Caco-2 (cell line): ENCODE measurements at regions not wholly inside any gene's neighbourhood (a gene's known extent, or its start where the extent isn't known, plus 50 kb on each side); places are given as distances from the start of the nearest gene placed in this dataset.

Experiments used
- BruUV-seq: library from RNA; stranded (reverse); fragments of 400-500 nt; replicated peaks from 2 replicates; lab custom pipeline; 2021; lab: Mats Ljungman, UMichigan
- CTCF ChIA-PET: fragments of 300-600 bp; sonication (Branson Sonifier 250); formaldehyde crosslinking; loops from one replicate; lab custom pipeline; 2022; ENCODE audit warnings: antibody characterized with exemption; lab: Charles Lee
- POLR2A ChIA-PET: fragments of 300-600 bp; sonication (Branson Sonifier 250); formaldehyde crosslinking; loops from one replicate; lab custom pipeline; 2022; ENCODE audit warnings: antibody characterized with exemption; lab: Charles Lee
- DNase-seq, 2 experiments: peaks; one replicate each; pipeline versions ENCODE4 v3.0.0 to v3.0.0-alpha.2; 2020 to 2022
- H3K27me3 ChIP-seq: replicated peaks from 2 replicates; pipeline ENCODE4 v1.6.0; 2011; ENCODE audit warnings: low read length; ENCODE audit not compliant: control insufficient read depth, insufficient read depth
- H3K36me3 ChIP-seq: 2 replicates; pipeline ENCODE4 v1.5.1; 2011; ENCODE audit warnings: low read length; ENCODE audit not compliant: control insufficient read depth, insufficient read depth
- H3K4me1 ChIP-seq: fragments of 250-450 bp; sonication (Bioruptor Pico); 2 replicates; pipeline ENCODE4 v1.5.1; 2020; ENCODE audit warnings: mild to moderate bottlenecking
- H3K4me3 ChIP-seq: 2 replicates; pipeline ENCODE4 v1.5.1; 2011; ENCODE audit warnings: low read depth, mild to moderate bottlenecking, control low read depth, low read length
- H3K9me3 ChIP-seq: fragments of 250-450 bp; sonication (Bioruptor Pico); 2 replicates; pipeline ENCODE4 v1.5.1; 2020; ENCODE audit warnings: mild to moderate bottlenecking, moderate library complexity
- H3K27ac Mint-ChIP-seq: one replicate; pipeline ENCODE4 v1.8.0; 2022; ENCODE audit warnings: mixed read lengths; ENCODE audit not compliant: unreplicated experiment
- H3K27me3 Mint-ChIP-seq: one replicate; pipeline ENCODE4 v1.8.0; 2022; ENCODE audit warnings: mixed read lengths; ENCODE audit not compliant: insufficient read depth, unreplicated experiment
- H3K36me3 Mint-ChIP-seq: one replicate; pipeline ENCODE4 v1.8.0; 2022; ENCODE audit warnings: mild to moderate bottlenecking, mixed read lengths; ENCODE audit not compliant: insufficient read depth, unreplicated experiment
- H3K4me1 Mint-ChIP-seq: one replicate; pipeline ENCODE4 v1.8.0; 2022; ENCODE audit warnings: low read depth, mixed read lengths; ENCODE audit not compliant: unreplicated experiment
- H3K4me3 Mint-ChIP-seq: one replicate; pipeline ENCODE4 v1.8.0; 2022; ENCODE audit warnings: mild to moderate bottlenecking, moderate library complexity, mixed read lengths; ENCODE audit not compliant: unreplicated experiment
- H3K9me3 Mint-ChIP-seq: one replicate; pipeline ENCODE4 v1.8.0; 2022; ENCODE audit warnings: mixed read lengths; ENCODE audit not compliant: unreplicated experiment
- CTCF ChIP-seq, 2 experiments: fragments of 200-600 bp in 1 of 2; IDR thresholded peaks; 1 replicate in 1 of 2; 2 replicates in 1 of 2; pipeline versions ENCODE4 v1.5.1 to v1.8.0; 2011 to 2022; ENCODE audit warnings: antibody characterized with exemption in 1 of 2, control low read depth in 1 of 2, inconsistent platforms in 1 of 2, low read depth in 1 of 2, low read length in 1 of 2, mild to moderate bottlenecking in 1 of 2, moderate library complexity in 1 of 2; ENCODE audit not compliant: insufficient read depth in 1 of 2, severe bottlenecking in 1 of 2, unreplicated experiment in 1 of 2
- intact Hi-C: fragments of 100-400 bp; cut with micrococcal nuclease; formaldehyde crosslinking; loops from one replicate; pipeline ENCODE4 v1.10.0; 2022; ENCODE audit not compliant: unreplicated experiment

DNA sequence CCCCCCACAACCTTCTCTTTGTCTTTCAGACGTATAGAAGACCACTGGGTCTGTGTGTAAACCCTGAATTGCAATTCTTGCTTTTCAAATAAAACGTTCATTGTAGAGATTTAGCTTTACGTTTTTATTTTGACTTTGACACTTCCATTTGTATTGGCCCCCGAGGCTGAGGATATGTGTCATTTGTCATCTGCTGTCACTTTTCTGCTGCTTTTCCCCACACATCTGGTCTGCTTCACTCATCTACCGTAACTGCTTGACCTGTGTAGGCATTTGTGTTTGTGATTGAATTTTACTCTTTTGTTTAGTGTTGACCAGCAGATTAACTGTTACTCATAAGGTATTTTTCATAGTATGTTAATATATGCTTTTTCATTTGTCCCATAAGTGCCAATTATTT, 157.2 kb upstream of the SYT10 start:
- CTCF ChIA-PET: no interaction called here
- H3K27me3 Mint-ChIP-seq: peaks cover 17% of the 10 kb centered on the region
- no peaks in the 10 kb centered on the region for H3K9me3 ChIP-seq

DNA sequence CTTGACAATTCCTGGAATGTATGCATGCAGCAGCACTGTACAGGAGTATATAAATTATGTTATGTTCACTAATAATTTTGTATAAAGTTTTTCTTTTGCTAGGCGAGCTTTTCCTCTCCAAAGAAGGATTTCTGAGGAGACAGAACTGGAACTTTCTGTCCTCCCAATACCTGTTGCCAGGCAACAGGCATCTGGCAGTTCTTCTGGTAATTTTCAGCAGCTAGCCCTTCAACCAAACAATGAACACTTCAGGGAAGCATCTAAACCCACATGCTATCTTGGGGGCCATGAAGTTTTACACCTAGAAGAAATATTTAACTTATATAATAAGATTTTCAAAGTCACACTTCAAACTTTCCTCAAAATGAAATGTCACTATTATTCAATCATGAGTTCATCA, 162.9 kb upstream of the SYT10 start:
- no peak for TF ChIP-seq CTCF (IDR thresholded peaks at IDR 0.05; ENCODE audit: insufficient read depth in 1 of 2, low read depth in 1 of 2, low read length in 1 of 2, severe bottlenecking in 1 of 2, unreplicated experiment in 1 of 2)
- Histone ChIP-seq H3K9me3 (no peaks in the 10 kb centered on the region), H3K4me3 (no peak overlapping the region), H3K27me3 (no peaks in the 10 kb centered on the region), H3K36me3 (no peaks in the 10 kb centered on the region), H3K4me1 (no peaks in the 10 kb centered on the region)
- H3K27me3 Mint-ChIP-seq: peaks cover 16% of the 10 kb centered on the region
- DNase-seq: no peak
- H3K4me1 Mint-ChIP-seq: no peaks in the 10 kb centered on the region
- no peaks in the 10 kb centered on the region for H3K36me3 Mint-ChIP-seq
- no peaks in the 10 kb centered on the region for H3K9me3 Mint-ChIP-seq
- ChIA-PET CTCF (no interaction called here), POLR2A (no interaction called here)
- H3K27ac Mint-ChIP-seq: no peak overlapping the region
- intact Hi-C loops: no loop called here
- no TSS peak for BruUV-seq
- H3K4me3 Mint-ChIP-seq: no peak overlapping the region

More for the DNA sequence above, 157.2 kb upstream of the SYT10 start:
- H3K4me1 Mint-ChIP-seq: no peaks in the 10 kb centered on the region
- Histone ChIP-seq H3K4me1 (no peaks in the 10 kb centered on the region), H3K27me3 (no peaks in the 10 kb centered on the region), H3K4me3 (no peak overlapping the region), H3K36me3 (no peaks in the 10 kb centered on the region)
- DNase-seq: no peak
- BruUV-seq: no TSS peak
- no peak for TF ChIP-seq CTCF (IDR thresholded peaks at IDR 0.05; ENCODE audit: insufficient read depth in 1 of 2, low read depth in 1 of 2, low read length in 1 of 2, severe bottlenecking in 1 of 2, unreplicated experiment in 1 of 2)
- no peak overlapping the region for H3K4me3 Mint-ChIP-seq
- intact Hi-C loops: no loop called here
- POLR2A ChIA-PET: no interaction called here
- no peak overlapping the region for H3K27ac Mint-ChIP-seq
- no peaks in the 10 kb centered on the region for H3K9me3 Mint-ChIP-seq
- no peaks in the 10 kb centered on the region for H3K36me3 Mint-ChIP-seq

DNA sequence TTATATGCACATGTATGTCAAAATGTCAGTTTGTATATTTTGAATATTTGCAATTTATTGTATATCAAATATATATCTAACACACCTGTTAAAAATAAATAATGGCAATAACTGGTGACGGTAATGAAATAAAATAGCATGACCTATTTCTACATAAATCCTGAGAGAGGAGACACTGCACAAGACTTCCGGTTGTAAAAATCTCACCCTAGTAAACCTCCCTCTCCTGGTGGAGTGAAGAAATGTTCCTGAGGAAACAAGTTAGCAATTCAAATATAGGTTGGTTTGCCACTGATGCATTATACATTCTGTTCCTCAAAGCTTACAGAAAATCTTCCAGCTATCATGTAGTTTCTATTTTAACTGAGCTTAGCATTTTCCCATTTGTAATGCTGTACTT, 166.1 kb upstream of the SYT10 start:
- no peaks in the 10 kb centered on the region for H3K36me3 Mint-ChIP-seq
- H3K4me3 Mint-ChIP-seq: no peak overlapping the region
- H3K27me3 ChIP-seq: no peaks in the 10 kb centered on the region
- H3K4me3 ChIP-seq: no peak overlapping the region
- DNase-seq: peak in 1 of 2 experiments; percentile 43
- H3K9me3 Mint-ChIP-seq: no peaks in the 10 kb centered on the region
- ChIA-PET POLR2A (no interaction called here), CTCF (interaction anchor here (0.6 to 1.1 kb wide), 3 partner anchors 416 to 850 kb away, joined by 3 to 8 read pairs (median 4); partner anchors contain the start of gene YARS2)
- peaks cover 11% of the 10 kb centered on the region for H3K27me3 Mint-ChIP-seq
- no peak overlapping the region for H3K27ac Mint-ChIP-seq
- H3K4me1 Mint-ChIP-seq: no peaks in the 10 kb centered on the region
- no peaks in the 10 kb centered on the region for H3K36me3 ChIP-seq
- intact Hi-C loops: loop anchor here (1.0 to 5.0 kb wide), 4 partner anchors 178 to 849 kb away; partner anchors contain the start of gene ALG10
- no peaks in the 10 kb centered on the region for H3K9me3 ChIP-seq
- no TSS peak for BruUV-seq
- peak; percentile 56 to 62 for TF ChIP-seq CTCF (IDR thresholded peaks at IDR 0.05; ENCODE audit: insufficient read depth in 1 of 2, low read depth in 1 of 2, low read length in 1 of 2, severe bottlenecking in 1 of 2, unreplicated experiment in 1 of 2)
- H3K4me1 ChIP-seq: no peaks in the 10 kb centered on the region
